Body of pancreas (tissue), 4 donors: ENCODE measurements at regions not wholly inside any gene's neighbourhood (a gene's known extent, or its start where the extent isn't known, plus 50 kb on each side); places are given as distances from the start of the nearest gene placed in this dataset.

Experiments
- POLR2A ChIP-seq, 3 donors: fragments of 450-650 bp; IDR thresholded peaks; one replicate each; pipeline ENCODE4 v1.6.1; 2016; ENCODE audit warnings: antibody characterized with exemption in 3 of 3, mild to moderate bottlenecking in 2 of 3
- TF ChIP-seq, protein P1 (sequence below), 7 experiments: fragments of 450-650 bp in 4 of 7; fragments of 200-600 bp in 3 of 7; sonication (generic) in 3 of 7; IDR thresholded peaks; one replicate each; pipeline ENCODE4 v1.5.1; 2016 to 2019; ENCODE audit warnings: antibody characterized with exemption in 7 of 7

DNA sequence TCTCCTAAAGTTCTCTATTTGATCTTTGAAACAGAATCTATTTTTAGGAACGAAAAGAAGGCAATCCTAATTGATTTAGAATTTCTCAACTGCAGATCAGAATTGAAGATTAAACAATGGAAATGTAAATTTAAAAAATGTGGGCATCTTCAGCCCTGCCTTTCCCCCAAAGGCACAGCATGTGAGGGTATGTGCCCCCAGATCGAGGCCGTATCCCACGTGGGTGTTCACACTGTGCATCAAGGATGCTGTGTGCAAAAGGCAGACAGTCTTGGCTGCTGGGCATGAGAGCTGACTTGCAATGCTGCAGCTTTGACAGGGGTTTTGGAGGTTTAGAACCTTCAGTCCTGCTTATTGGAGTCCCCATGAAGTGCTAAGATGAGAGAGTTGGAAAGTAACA, 346.3 kb downstream of the VRK1 start:
- TF ChIP-seq, protein P1, sequence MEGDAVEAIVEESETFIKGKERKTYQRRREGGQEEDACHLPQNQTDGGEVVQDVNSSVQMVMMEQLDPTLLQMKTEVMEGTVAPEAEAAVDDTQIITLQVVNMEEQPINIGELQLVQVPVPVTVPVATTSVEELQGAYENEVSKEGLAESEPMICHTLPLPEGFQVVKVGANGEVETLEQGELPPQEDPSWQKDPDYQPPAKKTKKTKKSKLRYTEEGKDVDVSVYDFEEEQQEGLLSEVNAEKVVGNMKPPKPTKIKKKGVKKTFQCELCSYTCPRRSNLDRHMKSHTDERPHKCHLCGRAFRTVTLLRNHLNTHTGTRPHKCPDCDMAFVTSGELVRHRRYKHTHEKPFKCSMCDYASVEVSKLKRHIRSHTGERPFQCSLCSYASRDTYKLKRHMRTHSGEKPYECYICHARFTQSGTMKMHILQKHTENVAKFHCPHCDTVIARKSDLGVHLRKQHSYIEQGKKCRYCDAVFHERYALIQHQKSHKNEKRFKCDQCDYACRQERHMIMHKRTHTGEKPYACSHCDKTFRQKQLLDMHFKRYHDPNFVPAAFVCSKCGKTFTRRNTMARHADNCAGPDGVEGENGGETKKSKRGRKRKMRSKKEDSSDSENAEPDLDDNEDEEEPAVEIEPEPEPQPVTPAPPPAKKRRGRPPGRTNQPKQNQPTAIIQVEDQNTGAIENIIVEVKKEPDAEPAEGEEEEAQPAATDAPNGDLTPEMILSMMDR (IDR thresholded peaks at IDR 0.05): no peak
- TF ChIP-seq POLR2A (IDR thresholded peaks at IDR 0.05): no peak
